ACC112 (cell line): ENCODE measurements at regions not wholly inside any gene's neighbourhood (a gene's known extent, or its start where the extent isn't known, plus 50 kb on each side); places are given as distances from the start of the nearest gene placed in this dataset.

Experiments
- H2AFZ ChIP-seq: fragments of 200-600 bp; sonication (generic); one replicate; pipeline ENCODE4 v1.6.0; 2017; ENCODE audit warnings: antibody characterized with exemption, low read length; ENCODE audit not compliant: unreplicated experiment
- H3K27ac ChIP-seq: fragments of 200-600 bp; sonication (generic); 2 replicates; pipeline ENCODE4 v1.5.1; 2014; ENCODE audit warnings: low read depth, mild to moderate bottlenecking, antibody characterized with exemption, low read length, moderate library complexity
- H3K27me3 ChIP-seq: fragments of 200-600 bp; sonication (generic); 2 replicates; pipeline ENCODE4 v1.6.1; 2014; ENCODE audit warnings: mild to moderate bottlenecking, antibody characterized with exemption, low read length, moderate library complexity, mixed read lengths; ENCODE audit not compliant: insufficient read depth
- H3K36me3 ChIP-seq: fragments of 200-600 bp; sonication (generic); 2 replicates; pipeline ENCODE4 v1.6.1; 2016; ENCODE audit warnings: mild to moderate bottlenecking, antibody characterized with exemption, low read length, moderate library complexity, mixed read lengths; ENCODE audit not compliant: insufficient read depth
- H3K4me1 ChIP-seq: fragments of 200-600 bp; sonication (generic); one replicate; pipeline ENCODE4 v1.6.1; 2016; ENCODE audit warnings: low read length, mixed read lengths; ENCODE audit not compliant: insufficient read depth, unreplicated experiment, control insufficient read depth
- H3K4me3 ChIP-seq: fragments of 200-600 bp; sonication (generic); 2 replicates; pipeline ENCODE4 v1.5.1; 2014; ENCODE audit warnings: mild to moderate bottlenecking, low read depth, low read length
- H3K79me2 ChIP-seq: fragments of 200-600 bp; sonication (generic); one replicate; pipeline ENCODE4 v1.6.0; 2016; ENCODE audit warnings: low read length; ENCODE audit not compliant: control insufficient read depth, unreplicated experiment, insufficient read depth

GRCh38 chr3:79986338-79986737, 218.5 kb upstream of the ROBO1 start:
- no peaks in the 10 kb centered on the region for H3K27me3 ChIP-seq
- no peaks in the 10 kb centered on the region for H3K36me3 ChIP-seq
- H3K4me1 ChIP-seq: peaks cover 3% of the 10 kb centered on the region
- H3K27ac ChIP-seq: no peak overlapping the region
- H3K4me3 ChIP-seq: no peak overlapping the region
- H3K79me2 ChIP-seq: no peaks in the 10 kb centered on the region
- no peak overlapping the region for H2AFZ ChIP-seq

DNA sequence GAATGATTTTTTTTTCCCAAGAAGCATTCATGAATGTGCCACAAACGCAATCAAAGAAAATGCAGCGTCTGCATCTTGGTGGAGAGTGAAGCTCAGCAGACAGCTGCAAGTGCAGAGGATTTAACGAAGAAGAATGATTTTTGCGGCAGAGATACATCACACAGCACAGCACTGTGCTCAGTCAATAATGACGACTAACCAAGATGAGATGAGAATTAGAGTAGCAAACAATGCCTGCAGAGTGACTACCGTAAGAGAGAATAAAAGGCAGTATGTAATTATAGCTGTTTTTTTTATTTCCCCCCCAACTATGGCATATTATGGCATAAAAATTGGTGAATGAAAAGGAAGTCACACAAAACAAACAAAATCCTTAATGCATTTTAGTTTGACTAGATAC, 218.0 kb upstream of the ROBO1 start:
- H2AFZ ChIP-seq: no peak overlapping the region
- H3K4me3 ChIP-seq: no peak overlapping the region
- no peaks in the 10 kb centered on the region for H3K36me3 ChIP-seq
- peaks cover 3% of the 10 kb centered on the region for H3K4me1 ChIP-seq
- no peak overlapping the region for H3K27ac ChIP-seq
- H3K79me2 ChIP-seq: no peaks in the 10 kb centered on the region
- H3K27me3 ChIP-seq: no peaks in the 10 kb centered on the region

GRCh38 chr3:79983118-79983517, 215.3 kb upstream of the ROBO1 start:
- H2AFZ ChIP-seq: no peak overlapping the region
- no peak overlapping the region for H3K4me3 ChIP-seq
- H3K4me1 ChIP-seq: peaks cover 3% of the 10 kb centered on the region
- no peak overlapping the region for H3K27ac ChIP-seq
- no peaks in the 10 kb centered on the region for H3K27me3 ChIP-seq
- no peaks in the 10 kb centered on the region for H3K36me3 ChIP-seq
- H3K79me2 ChIP-seq: no peaks in the 10 kb centered on the region

GRCh38 chr3:79979990-79980389, 212.2 kb upstream of the ROBO1 start:
- no peaks in the 10 kb centered on the region for H3K36me3 ChIP-seq
- no peaks in the 10 kb centered on the region for H3K79me2 ChIP-seq
- no peak overlapping the region for H3K27ac ChIP-seq
- no peak overlapping the region for H3K4me3 ChIP-seq
- no peaks in the 10 kb centered on the region for H3K27me3 ChIP-seq
- no peak overlapping the region for H2AFZ ChIP-seq
- H3K4me1 ChIP-seq: peaks cover 11% of the 10 kb centered on the region

DNA sequence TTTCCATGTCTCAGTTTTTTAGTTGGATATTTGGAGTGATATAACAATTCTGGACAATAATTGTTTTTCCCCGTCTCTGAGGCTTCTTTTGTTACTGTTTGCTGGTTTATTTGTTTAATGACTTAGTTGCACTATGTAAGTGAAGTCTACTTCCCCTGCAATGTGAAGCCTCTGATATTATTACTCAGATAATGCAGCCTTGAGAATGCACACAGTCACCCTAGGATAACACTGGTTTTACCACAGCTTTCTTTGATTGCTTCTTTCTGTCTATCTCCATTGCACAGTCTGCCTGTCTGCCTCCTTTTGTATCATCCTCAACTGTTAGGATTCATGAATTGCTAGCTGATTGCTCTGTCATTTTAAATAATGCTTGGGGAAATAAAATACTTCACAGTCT, 208.7 kb upstream of the ROBO1 start:
- Histone ChIP-seq H3K36me3 (no peaks in the 10 kb centered on the region), H3K27ac (no peak overlapping the region), H3K4me1 (peaks cover 26% of the 10 kb centered on the region), H2AFZ (no peak overlapping the region), H3K4me3 (no peak overlapping the region), H3K79me2 (no peaks in the 10 kb centered on the region), H3K27me3 (no peaks in the 10 kb centered on the region)

DNA sequence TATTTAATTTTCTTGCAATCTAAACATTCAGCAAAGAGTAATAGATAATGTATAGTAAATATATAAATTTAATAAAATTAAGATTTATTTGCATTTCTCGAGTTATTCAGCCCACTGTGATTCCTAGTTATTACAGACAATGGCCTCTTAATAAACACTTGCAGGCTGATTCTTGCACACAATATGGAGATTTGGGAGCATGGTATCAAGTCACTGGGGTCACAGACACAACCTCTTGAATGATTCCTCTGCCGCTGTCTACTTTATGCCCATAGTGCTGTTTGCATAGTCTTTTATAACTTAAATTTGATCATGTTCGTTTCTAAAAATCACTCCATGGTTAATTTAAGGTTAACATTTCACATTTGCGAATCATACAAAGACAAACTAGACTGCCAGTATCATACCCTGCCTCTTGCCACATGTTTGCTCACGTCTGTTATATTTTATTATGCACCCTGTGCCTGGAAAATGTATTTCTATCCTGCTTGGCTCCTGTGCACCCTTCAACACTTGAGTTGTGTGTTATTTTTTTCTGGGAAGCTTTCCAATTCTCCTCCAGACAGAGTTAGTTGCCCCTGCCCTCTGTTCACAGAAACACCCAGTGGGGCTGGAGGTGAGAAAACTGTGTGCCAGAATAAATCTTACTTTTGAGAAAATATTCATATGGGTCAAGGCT, 206.3 kb upstream of the ROBO1 start:
- Histone ChIP-seq H3K27ac (peak overlapping the region; percentile 61), H2AFZ (no peak overlapping the region), H3K4me1 (peaks cover 26% of the 10 kb centered on the region), H3K36me3 (no peaks in the 10 kb centered on the region), H3K79me2 (no peaks in the 10 kb centered on the region), H3K27me3 (no peaks in the 10 kb centered on the region), H3K4me3 (no peak overlapping the region)

- Histone ChIP-seq H3K27ac (peak overlapping the region; percentile 18), H3K4me1 (peaks cover 26% of the 10 kb centered on the region), H3K79me2 (no peaks in the 10 kb centered on the region), H3K4me3 (no peak overlapping the region), H3K27me3 (no peaks in the 10 kb centered on the region), H3K36me3 (no peaks in the 10 kb centered on the region), H2AFZ (no peak overlapping the region)
Measured at GRCh38 chr3:79973482-79973881, 205.7 kb upstream of the ROBO1 start.

DNA sequence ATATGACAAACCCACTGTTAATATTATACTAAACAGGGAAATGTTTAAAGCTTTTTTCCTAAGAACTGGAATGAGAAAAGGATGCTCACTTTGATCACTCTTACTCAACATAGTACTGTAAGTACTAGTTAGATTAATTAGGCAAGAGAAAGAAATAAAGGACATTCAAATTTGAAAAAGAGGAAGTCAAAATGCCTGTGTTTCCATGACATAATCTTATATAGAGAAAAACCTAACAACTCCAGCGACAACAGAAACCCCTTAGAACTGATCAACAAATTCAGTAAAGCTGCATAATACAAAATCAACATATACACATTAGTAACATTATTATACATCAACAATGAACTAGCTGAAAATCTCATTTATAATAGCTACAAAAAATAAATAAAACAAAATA, 200.6 kb upstream of the ROBO1 start:
- H3K4me3 ChIP-seq: no peak overlapping the region
- no peak overlapping the region for H2AFZ ChIP-seq
- no peak overlapping the region for H3K27ac ChIP-seq
- H3K79me2 ChIP-seq: no peaks in the 10 kb centered on the region
- no peaks in the 10 kb centered on the region for H3K36me3 ChIP-seq
- no peaks in the 10 kb centered on the region for H3K27me3 ChIP-seq
- H3K4me1 ChIP-seq: peaks cover 9% of the 10 kb centered on the region

GRCh38 chr3:79960594-79960993, 192.8 kb upstream of the ROBO1 start:
- Histone ChIP-seq H2AFZ (peak overlapping the region; percentile 56), H3K27ac (no peak overlapping the region), H3K79me2 (no peaks in the 10 kb centered on the region), H3K4me1 (peaks cover 6% of the 10 kb centered on the region), H3K36me3 (no peaks in the 10 kb centered on the region), H3K4me3 (no peak overlapping the region), H3K27me3 (no peaks in the 10 kb centered on the region)

DNA sequence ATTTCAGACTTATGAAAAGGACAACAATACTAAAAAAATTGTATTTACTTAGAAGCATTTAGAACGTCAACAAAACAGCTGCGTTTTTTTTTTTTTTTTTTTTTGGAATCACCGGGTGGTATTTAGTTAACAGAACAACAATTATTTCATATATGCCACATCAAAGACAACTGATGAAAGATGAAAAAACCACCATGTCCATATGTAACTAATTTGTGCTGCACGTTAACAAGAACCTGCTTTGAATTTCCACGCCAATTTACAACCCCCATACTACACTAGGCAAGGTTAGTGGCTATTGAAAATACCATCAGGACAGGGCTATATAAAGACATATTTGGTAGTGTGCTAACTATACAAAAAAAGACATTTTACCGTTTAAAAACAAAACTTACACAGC, 189.3 kb upstream of the ROBO1 start:
- Histone ChIP-seq H2AFZ (no peak overlapping the region), H3K4me3 (no peak overlapping the region), H3K27me3 (no peaks in the 10 kb centered on the region), H3K27ac (no peak overlapping the region), H3K36me3 (no peaks in the 10 kb centered on the region), H3K79me2 (no peaks in the 10 kb centered on the region), H3K4me1 (peaks cover 6% of the 10 kb centered on the region)

- Histone ChIP-seq H3K4me1 (no peaks in the 10 kb centered on the region), H3K27me3 (no peaks in the 10 kb centered on the region), H3K27ac (no peak overlapping the region), H2AFZ (peak overlapping the region; percentile 65), H3K4me3 (peak overlapping the region; percentile 37; the same call in 1 of the 2 replicates), H3K36me3 (no peaks in the 10 kb centered on the region), H3K79me2 (no peaks in the 10 kb centered on the region)
Measured at GRCh38 chr3:79954756-79955155, 187.0 kb upstream of the ROBO1 start.
